Osteoblast (primary cell): ENCODE measurements at regions not wholly inside any gene's neighbourhood (a gene's known extent, or its start where the extent isn't known, plus 50 kb on each side); places are given as distances from the start of the nearest gene placed in this dataset.

Experiments used
- DNase-seq: peaks from one replicate; pipeline ENCODE4 v3.0.0; 2011; ENCODE audit warnings: low spot score, mixed read lengths; ENCODE audit not compliant: insufficient read length; ENCODE audit errors: missing footprints
- H2AFZ ChIP-seq: 2 replicates; pipeline ENCODE4 v1.6.0; 2011; ENCODE audit warnings: mild to moderate bottlenecking, low read length
- H3K27ac ChIP-seq: 2 replicates; pipeline ENCODE4 v1.5.1; 2011; ENCODE audit warnings: mild to moderate bottlenecking, low read depth, low read length, moderate library complexity
- H3K27me3 ChIP-seq: 2 replicates; pipeline ENCODE4 v1.6.0; 2012; ENCODE audit warnings: mild to moderate bottlenecking, control low read depth, inconsistent platforms, low read length, moderate library complexity; ENCODE audit not compliant: insufficient read depth
- H3K36me3 ChIP-seq: 2 replicates; pipeline ENCODE4 v1.5.1; 2011; ENCODE audit warnings: mild to moderate bottlenecking, low read length, control low read depth, moderate library complexity; ENCODE audit not compliant: insufficient read depth
- H3K4me1 ChIP-seq: 2 replicates; pipeline ENCODE4 v1.5.1; 2011; ENCODE audit warnings: mild to moderate bottlenecking, low read length, control low read depth, moderate library complexity; ENCODE audit not compliant: insufficient read depth
- H3K4me2 ChIP-seq: 2 replicates; pipeline ENCODE4 v1.6.0; 2011; ENCODE audit warnings: mild to moderate bottlenecking, low read length; ENCODE audit not compliant: insufficient read depth
- H3K4me3 ChIP-seq: fragments of 200-600 bp; sonication (generic); 3 replicates; pipeline ENCODE4 v1.5.1; 2012; ENCODE audit warnings: mild to moderate bottlenecking, low read length, inconsistent platforms; ENCODE audit not compliant: insufficient read depth
- H3K79me2 ChIP-seq: 2 replicates; pipeline ENCODE4 v1.6.0; 2012; ENCODE audit warnings: mild to moderate bottlenecking, low read length, control low read depth, inconsistent platforms; ENCODE audit not compliant: insufficient read depth
- H3K9me3 ChIP-seq: 2 replicates; pipeline ENCODE4 v1.5.1; 2011; ENCODE audit warnings: low read depth, low read length, control low read depth
- H4K20me1 ChIP-seq: 2 replicates; pipeline ENCODE4 v1.6.0; 2012; ENCODE audit warnings: mild to moderate bottlenecking, low read length, control low read depth; ENCODE audit not compliant: insufficient read depth
- TF ChIP-seq, protein P1 (sequence below): IDR thresholded peaks from 2 replicates; pipeline ENCODE4 v1.5.1; 2011; ENCODE audit warnings: mild to moderate bottlenecking, low read depth, low read length, moderate library complexity; ENCODE audit errors: extremely low read depth

DNA sequence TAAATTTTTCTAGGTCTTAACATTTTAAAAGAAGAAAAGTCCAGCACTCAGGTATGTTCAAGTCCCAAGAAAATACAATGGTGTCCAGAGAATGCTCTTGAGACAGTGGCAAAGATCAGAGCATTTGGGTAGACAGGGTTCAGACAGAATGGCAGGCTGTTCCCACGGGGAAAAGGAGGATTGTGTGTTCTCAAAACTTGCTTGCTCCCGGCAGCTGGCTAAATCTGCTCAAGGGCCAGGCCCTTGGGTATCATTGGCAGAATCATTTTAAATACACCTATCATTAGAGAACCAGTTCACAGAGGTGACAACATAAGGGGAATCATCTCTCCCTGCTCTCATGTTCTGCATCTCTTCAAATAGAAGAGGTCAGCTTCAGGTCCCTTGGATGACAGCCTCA lies 456.3 kb downstream of the DTHD1 start:
- no peaks in the 10 kb centered on the region for H3K36me3 ChIP-seq
- no peak for DNase-seq
- H3K79me2 ChIP-seq = no peaks in the 10 kb centered on the region
- no peak overlapping the region for H3K27ac ChIP-seq
- no peak overlapping the region for H2AFZ ChIP-seq
- H3K4me3 ChIP-seq = no peak overlapping the region
- TF ChIP-seq, protein P1, sequence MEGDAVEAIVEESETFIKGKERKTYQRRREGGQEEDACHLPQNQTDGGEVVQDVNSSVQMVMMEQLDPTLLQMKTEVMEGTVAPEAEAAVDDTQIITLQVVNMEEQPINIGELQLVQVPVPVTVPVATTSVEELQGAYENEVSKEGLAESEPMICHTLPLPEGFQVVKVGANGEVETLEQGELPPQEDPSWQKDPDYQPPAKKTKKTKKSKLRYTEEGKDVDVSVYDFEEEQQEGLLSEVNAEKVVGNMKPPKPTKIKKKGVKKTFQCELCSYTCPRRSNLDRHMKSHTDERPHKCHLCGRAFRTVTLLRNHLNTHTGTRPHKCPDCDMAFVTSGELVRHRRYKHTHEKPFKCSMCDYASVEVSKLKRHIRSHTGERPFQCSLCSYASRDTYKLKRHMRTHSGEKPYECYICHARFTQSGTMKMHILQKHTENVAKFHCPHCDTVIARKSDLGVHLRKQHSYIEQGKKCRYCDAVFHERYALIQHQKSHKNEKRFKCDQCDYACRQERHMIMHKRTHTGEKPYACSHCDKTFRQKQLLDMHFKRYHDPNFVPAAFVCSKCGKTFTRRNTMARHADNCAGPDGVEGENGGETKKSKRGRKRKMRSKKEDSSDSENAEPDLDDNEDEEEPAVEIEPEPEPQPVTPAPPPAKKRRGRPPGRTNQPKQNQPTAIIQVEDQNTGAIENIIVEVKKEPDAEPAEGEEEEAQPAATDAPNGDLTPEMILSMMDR = no peak
- no peaks in the 10 kb centered on the region for H3K27me3 ChIP-seq
- H3K4me1 ChIP-seq = no peaks in the 10 kb centered on the region
- H3K9me3 ChIP-seq = no peaks in the 10 kb centered on the region
- H4K20me1 ChIP-seq = no peaks in the 10 kb centered on the region
- H3K4me2 ChIP-seq = no peak overlapping the region

DNA sequence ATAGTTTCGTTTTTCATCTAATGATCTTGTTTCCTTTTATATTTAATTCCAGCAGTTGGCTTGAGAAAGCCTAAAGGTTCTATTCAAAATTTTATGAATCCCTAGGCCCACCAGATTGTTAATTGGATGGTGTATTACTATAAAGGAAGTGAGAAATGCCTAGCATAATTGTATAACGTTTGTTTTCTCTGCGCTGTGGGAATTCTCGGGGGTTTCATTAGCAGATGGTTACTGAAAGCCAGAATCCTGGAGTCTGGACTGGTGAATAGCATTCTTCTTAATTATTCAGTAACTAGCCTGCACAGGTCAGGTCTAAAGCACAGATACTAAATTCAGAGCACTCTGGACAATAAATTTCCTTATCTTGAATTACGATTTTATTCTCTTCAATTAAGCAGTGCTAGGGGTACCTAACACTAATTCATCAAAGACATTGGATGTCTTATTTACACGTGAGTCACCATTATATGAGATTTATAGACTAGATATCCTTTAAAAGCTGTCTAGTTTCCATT lies 459.4 kb downstream of the DTHD1 start:
- H3K4me3 ChIP-seq = no peak overlapping the region
- no peak for DNase-seq
- H3K79me2 ChIP-seq = no peaks in the 10 kb centered on the region
- H3K4me2 ChIP-seq = no peak overlapping the region
- H3K36me3 ChIP-seq = no peaks in the 10 kb centered on the region
- H3K4me1 ChIP-seq = no peaks in the 10 kb centered on the region
- no peak overlapping the region for H2AFZ ChIP-seq
- H4K20me1 ChIP-seq = no peaks in the 10 kb centered on the region
- no peak overlapping the region for H3K27ac ChIP-seq
- H3K27me3 ChIP-seq = no peaks in the 10 kb centered on the region
- no peaks in the 10 kb centered on the region for H3K9me3 ChIP-seq
- TF ChIP-seq, protein P1 = no peak

DNA sequence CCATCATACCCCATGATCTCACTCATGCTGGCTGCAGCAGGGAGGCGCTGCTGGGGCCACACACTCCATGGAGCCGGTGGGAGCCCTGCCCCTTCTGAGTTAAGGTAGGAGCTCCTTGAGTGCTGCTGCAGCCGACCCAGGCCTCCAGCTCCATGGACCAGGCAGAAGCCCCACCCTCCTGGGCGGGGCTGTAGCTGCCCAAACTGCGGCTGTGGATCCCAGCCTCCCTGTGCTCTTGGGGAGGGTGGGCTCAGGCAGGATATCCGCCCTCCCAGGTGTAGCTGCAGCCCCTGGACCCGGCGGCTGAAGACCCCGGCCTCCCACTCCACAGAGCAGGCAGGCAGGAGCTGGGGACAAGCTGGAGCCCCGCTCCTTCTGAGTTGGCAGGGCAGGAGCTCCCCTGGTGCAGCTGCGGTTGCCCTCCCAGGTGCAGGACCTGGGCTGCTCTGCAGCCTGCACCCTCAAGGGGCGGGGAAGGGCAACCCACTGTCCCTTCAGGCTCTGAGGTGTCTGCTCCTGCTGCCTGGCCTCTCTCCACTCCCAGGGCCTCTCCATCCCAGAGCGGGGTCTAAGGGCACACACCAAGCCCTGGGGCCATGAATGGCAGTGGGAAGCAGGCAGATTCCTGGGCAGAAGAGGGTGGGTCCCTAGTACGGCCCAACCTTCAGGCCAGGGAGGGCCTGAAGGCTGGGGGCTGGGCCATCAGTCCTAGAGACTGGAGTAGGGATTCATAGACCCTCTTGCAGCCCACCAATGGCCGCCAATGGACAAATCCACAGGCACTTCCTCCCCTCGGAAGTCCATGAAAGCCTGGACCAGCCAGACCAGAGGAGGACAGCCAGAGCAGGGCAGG lies 466.1 kb downstream of the DTHD1 start:
- no peaks in the 10 kb centered on the region for H3K79me2 ChIP-seq
- no peak overlapping the region for H3K4me3 ChIP-seq
- H3K9me3 ChIP-seq = peaks cover 3% of the 10 kb centered on the region
- H3K4me2 ChIP-seq = no peak overlapping the region
- no peak overlapping the region for H3K27ac ChIP-seq
- H3K4me1 ChIP-seq = no peaks in the 10 kb centered on the region
- no peak for DNase-seq
- TF ChIP-seq, protein P1 = no peak
- no peak overlapping the region for H2AFZ ChIP-seq
- no peaks in the 10 kb centered on the region for H3K36me3 ChIP-seq
- no peaks in the 10 kb centered on the region for H4K20me1 ChIP-seq
- no peaks in the 10 kb centered on the region for H3K27me3 ChIP-seq

DNA sequence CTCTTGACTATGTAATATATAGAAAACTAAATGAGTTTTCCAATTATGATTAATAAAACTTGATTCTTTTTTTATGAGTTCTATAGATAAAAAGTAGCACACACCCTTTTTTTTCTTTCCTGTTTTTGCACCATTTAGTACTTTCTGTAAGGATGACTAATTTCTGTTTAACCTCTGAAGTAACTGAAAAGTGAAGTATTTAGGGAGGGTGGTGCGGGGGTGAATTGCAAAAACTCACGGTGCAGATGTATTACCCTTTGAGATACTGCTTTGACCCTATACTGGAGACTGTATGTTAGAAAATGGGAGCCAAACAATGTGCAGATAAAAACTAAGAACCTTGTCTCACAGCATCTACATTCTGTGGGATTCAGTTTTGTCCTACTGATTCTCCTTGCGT lies 471.6 kb downstream of the DTHD1 start:
- DNase-seq = no peak
- no peak overlapping the region for H3K27ac ChIP-seq
- TF ChIP-seq, protein P1 = no peak
- H3K9me3 ChIP-seq = peaks cover 3% of the 10 kb centered on the region
- H3K27me3 ChIP-seq = no peaks in the 10 kb centered on the region
- H3K36me3 ChIP-seq = no peaks in the 10 kb centered on the region
- H2AFZ ChIP-seq = no peak overlapping the region
- no peak overlapping the region for H3K4me2 ChIP-seq
- H3K79me2 ChIP-seq = no peaks in the 10 kb centered on the region
- H4K20me1 ChIP-seq = no peaks in the 10 kb centered on the region
- H3K4me3 ChIP-seq = no peak overlapping the region
- H3K4me1 ChIP-seq = no peaks in the 10 kb centered on the region
